CD4-positive, CD25-positive, alpha-beta regulatory T cell (primary cell): ENCODE measurements at regions not wholly inside any gene's neighbourhood (a gene's known extent, or its start where the extent isn't known, plus 50 kb on each side); places are given as distances from the start of the nearest gene placed in this dataset.

Experiments used
- ATAC-seq, 2 donors: fragments of 150-1000 bp; cut with Tn5 transposase; one replicate each; pipeline ENCODE4 v1.10.0; 2021; ENCODE audit warnings: low read depth in 2 of 2, moderate number of reproducible peaks in 2 of 2, moderate library complexity in 1 of 2
- DNase-seq, 3 donors: peaks; one replicate each; pipeline versions ENCODE4 v3.0.0 to v3.0.0-alpha.2; 2012 to 2022; ENCODE audit warnings: mixed read lengths in 1 of 3
- H3K27ac ChIP-seq: one replicate; pipeline ENCODE4 v1.7.0; 2013; ENCODE audit warnings: mild to moderate bottlenecking, low read length; ENCODE audit not compliant: insufficient read depth, poor library complexity, severe bottlenecking
- H3K27me3 ChIP-seq: one replicate; pipeline ENCODE4 v1.7.0; 2013; ENCODE audit warnings: low read length; ENCODE audit not compliant: control insufficient read depth, insufficient read depth
- H3K36me3 ChIP-seq: one replicate; pipeline ENCODE4 v1.7.0; 2013; ENCODE audit warnings: mild to moderate bottlenecking, low read length, moderate library complexity; ENCODE audit not compliant: control insufficient read depth, insufficient read depth
- H3K4me1 ChIP-seq: 2 replicates; pipeline ENCODE4 v1.7.0; 2013; ENCODE audit warnings: mild to moderate bottlenecking, low read length; ENCODE audit not compliant: insufficient read depth, control insufficient read depth, poor library complexity, severe bottlenecking
- H3K4me3 ChIP-seq: one replicate; pipeline ENCODE4 v1.7.0; 2013; ENCODE audit warnings: low read depth, mild to moderate bottlenecking, low read length, moderate library complexity
- H3K9me3 ChIP-seq, 2 experiments: 1 replicate in 1 of 2; 2 replicates in 1 of 2; pipeline ENCODE4 v1.7.0; 2013; ENCODE audit warnings: low read length in 2 of 2, mild to moderate bottlenecking in 1 of 2, moderate library complexity in 1 of 2; ENCODE audit not compliant: control insufficient read depth in 2 of 2
- H3K27ac Mint-ChIP-seq, 3 donors: one replicate each; pipeline ENCODE4 v1.8.0; 2020 to 2022; ENCODE audit warnings: mild to moderate bottlenecking in 3 of 3, mixed read lengths in 3 of 3, moderate library complexity in 2 of 3
- H3K27me3 Mint-ChIP-seq: one replicate; pipeline ENCODE4 v1.8.0; 2022; ENCODE audit warnings: mild to moderate bottlenecking, mixed read lengths
- H3K36me3 Mint-ChIP-seq: one replicate; pipeline ENCODE4 v1.8.0; 2020; ENCODE audit warnings: mixed read lengths
- H3K4me1 Mint-ChIP-seq, 4 donors: one replicate each; pipeline ENCODE4 v1.8.0; 2020 to 2022; ENCODE audit warnings: mixed read lengths in 4 of 4, mild to moderate bottlenecking in 1 of 4
- H3K4me3 Mint-ChIP-seq, 4 donors: one replicate each; pipeline ENCODE4 v1.8.0; 2020 to 2022; ENCODE audit warnings: mild to moderate bottlenecking in 4 of 4, mixed read lengths in 4 of 4, moderate library complexity in 3 of 4
- H3K9me3 Mint-ChIP-seq, 7 donors: one replicate each; pipeline ENCODE4 v1.8.0; 2020 to 2022; ENCODE audit warnings: mixed read lengths in 7 of 7, mild to moderate bottlenecking in 3 of 7, moderate library complexity in 2 of 7

DNA sequence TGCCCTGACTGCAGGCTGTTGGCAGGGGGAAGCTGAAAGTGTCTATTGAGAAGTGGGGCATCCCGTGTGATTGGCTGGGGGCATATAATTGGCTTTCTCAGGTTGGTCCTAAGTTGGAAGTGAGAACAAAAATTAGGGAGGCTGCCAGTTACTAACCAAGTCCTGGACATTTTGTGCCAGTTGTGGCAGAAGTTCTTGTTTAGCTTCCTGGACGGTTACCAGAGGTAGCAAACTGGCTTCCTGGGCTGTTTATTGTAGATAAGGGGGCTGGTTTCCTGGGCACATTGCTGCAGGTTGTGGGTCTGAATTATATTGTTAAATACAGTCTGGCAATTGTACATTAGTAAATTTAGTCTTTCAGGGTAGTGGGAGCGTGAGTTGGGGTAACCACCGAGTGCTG lies 50.6 kb upstream of the SLC2A12 start:
- Histone ChIP-seq H3K27ac (no peak overlapping the region), H3K27me3 (peaks cover 10% of the 10 kb centered on the region), H3K4me3 (no peak overlapping the region), H3K4me1 (no peaks in the 10 kb centered on the region), H3K36me3 (no peaks in the 10 kb centered on the region), H3K9me3 (peaks cover 0 to 3% of the 10 kb centered on the region in 2 experiments)
- Mint-ChIP-seq H3K27ac (no peak overlapping the region), H3K9me3 (peaks cover 0 to 4% (median 0%) of the 10 kb centered on the region in 7 donors), H3K27me3 (peaks cover 29% of the 10 kb centered on the region), H3K36me3 (no peaks in the 10 kb centered on the region), H3K4me1 (no peaks in the 10 kb centered on the region), H3K4me3 (no peak overlapping the region)
- no peak for ATAC-seq
- no peak for DNase-seq
